ENCODE measurements at regions not wholly inside any gene's neighbourhood (a gene's known extent, or its start where the extent isn't known, plus 50 kb on each side); places are given as distances from the start of the nearest gene placed in this dataset.

DNA sequence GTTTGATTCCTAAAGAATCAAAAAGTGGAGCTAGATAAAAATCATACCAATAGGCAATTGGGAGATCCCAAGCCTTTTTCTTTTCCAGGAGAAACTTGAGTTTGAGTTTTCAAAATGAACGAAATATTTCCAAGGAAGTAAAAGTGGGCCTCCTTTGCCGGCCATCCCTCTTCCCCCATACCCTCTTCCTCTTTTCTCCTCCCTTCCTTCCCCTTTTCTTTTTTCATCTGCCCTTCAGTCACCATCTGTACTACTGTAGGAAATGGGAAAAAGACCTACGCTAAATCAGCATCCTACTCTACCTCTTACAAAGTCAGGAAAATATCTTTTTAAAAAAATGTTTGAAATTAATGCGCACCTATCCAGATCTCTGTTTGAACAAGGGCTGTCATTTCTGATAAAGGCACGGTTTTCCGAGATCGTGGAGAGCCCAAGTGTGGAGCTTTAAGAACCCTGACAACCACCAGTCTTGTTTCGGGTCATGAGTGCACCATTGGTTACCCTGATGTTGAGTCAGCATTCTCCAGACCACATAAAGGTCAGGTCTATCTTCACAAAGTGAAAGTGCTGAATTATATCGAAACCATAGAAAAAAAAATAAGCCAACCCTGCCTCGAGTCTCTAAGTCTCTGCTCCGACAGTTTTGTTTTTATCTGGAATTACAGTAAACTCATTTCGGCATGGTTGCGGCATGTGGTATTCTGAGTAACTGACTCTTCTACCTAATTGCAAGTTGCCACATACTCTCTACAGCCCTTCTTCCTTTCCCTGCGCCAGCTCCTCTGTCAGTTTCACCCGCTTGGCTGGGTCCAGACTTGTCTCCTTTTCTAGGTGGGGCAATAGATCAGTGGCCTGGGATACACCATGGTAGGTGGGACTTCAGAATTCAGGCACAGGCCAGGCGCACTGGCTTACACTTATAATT, 140.2 kb upstream of the KLF3 start (continued):
- no peak for TF ChIP-seq RREB1 (CRISPR knock-in tag; IDR thresholded peaks at IDR 0.05)
- TF ChIP-seq, protein P1, sequence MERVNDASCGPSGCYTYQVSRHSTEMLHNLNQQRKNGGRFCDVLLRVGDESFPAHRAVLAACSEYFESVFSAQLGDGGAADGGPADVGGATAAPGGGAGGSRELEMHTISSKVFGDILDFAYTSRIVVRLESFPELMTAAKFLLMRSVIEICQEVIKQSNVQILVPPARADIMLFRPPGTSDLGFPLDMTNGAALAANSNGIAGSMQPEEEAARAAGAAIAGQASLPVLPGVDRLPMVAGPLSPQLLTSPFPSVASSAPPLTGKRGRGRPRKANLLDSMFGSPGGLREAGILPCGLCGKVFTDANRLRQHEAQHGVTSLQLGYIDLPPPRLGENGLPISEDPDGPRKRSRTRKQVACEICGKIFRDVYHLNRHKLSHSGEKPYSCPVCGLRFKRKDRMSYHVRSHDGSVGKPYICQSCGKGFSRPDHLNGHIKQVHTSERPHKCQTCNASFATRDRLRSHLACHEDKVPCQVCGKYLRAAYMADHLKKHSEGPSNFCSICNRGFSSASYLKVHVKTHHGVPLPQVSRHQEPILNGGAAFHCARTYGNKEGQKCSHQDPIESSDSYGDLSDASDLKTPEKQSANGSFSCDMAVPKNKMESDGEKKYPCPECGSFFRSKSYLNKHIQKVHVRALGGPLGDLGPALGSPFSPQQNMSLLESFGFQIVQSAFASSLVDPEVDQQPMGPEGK (CRISPR knock-in tag; IDR thresholded peaks at IDR 0.05; ENCODE audit: borderline replicate concordance) = no peak
- no peak for TF ChIP-seq ESRRB (CRISPR knock-in tag; IDR thresholded peaks at IDR 0.05; ENCODE audit: borderline replicate concordance)
- TF ChIP-seq HOMEZ (CRISPR knock-in tag; IDR thresholded peaks at IDR 0.05) = no peak
- 0 out of 4 replicates have a peak, but pooled peaks of 1 of the 2 experiments have one; percentile 26 for TF ChIP-seq MNT (conservative IDR thresholded peaks at IDR 0.05)
- TF ChIP-seq, protein P2, sequence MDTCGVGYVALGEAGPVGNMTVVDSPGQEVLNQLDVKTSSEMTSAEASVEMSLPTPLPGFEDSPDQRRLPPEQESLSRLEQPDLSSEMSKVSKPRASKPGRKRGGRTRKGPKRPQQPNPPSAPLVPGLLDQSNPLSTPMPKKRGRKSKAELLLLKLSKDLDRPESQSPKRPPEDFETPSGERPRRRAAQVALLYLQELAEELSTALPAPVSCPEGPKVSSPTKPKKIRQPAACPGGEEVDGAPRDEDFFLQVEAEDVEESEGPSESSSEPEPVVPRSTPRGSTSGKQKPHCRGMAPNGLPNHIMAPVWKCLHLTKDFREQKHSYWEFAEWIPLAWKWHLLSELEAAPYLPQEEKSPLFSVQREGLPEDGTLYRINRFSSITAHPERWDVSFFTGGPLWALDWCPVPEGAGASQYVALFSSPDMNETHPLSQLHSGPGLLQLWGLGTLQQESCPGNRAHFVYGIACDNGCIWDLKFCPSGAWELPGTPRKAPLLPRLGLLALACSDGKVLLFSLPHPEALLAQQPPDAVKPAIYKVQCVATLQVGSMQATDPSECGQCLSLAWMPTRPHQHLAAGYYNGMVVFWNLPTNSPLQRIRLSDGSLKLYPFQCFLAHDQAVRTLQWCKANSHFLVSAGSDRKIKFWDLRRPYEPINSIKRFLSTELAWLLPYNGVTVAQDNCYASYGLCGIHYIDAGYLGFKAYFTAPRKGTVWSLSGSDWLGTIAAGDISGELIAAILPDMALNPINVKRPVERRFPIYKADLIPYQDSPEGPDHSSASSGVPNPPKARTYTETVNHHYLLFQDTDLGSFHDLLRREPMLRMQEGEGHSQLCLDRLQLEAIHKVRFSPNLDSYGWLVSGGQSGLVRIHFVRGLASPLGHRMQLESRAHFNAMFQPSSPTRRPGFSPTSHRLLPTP (IDR thresholded peaks at IDR 0.05; ENCODE audit: borderline replicate concordance, extremely low read depth, insufficient read length) = no peak
- TF ChIP-seq ELF1 (tag; IDR thresholded peaks at IDR 0.05) = no peak; the same call in none of the 2 replicates
- TF ChIP-seq NCOR1 (IDR thresholded peaks at IDR 0.05) = no peak
- TF ChIP-seq SUPT5H (IDR thresholded peaks at IDR 0.05) = 0 out of 2 replicates have a peak, but pooled peaks have one; percentile 18

Data from K562 (cell line).